ENCODE measurements at regions not wholly inside any gene's neighbourhood (a gene's known extent, or its start where the extent isn't known, plus 50 kb on each side); places are given as distances from the start of the nearest gene placed in this dataset.
"Not testable (repeated sequence)": the region's sequence is repeated elsewhere in the genome, so short reads cannot be mapped to it uniquely, and the experiment has no call there.

- H2BK15ac ChIP-seq (ENCODE audit: low read length); H4K8ac ChIP-seq (ENCODE audit: extremely low read depth, insufficient read depth, low read length); H3K14ac ChIP-seq (ENCODE audit: insufficient read length); H2BK5ac ChIP-seq (ENCODE audit: low read depth, low read length); H3K27ac ChIP-seq (ENCODE audit: low read depth, low read length); H3K9ac ChIP-seq (replicated peaks in 1 of 4; ENCODE audit: extremely low read depth in 1 of 4, low read depth in 3 of 4, low read length in 3 of 4); H3K56ac ChIP-seq (replicated peaks; ENCODE audit: insufficient read length, low read depth, low read length); H3K23me2 ChIP-seq (ENCODE audit: low read depth, low read length); POLR2A ChIA-PET (ENCODE audit: partially characterized antibody); H2BK20ac ChIP-seq (ENCODE audit: low read length); H3K4me1 ChIP-seq (replicated peaks in 1 of 4; ENCODE audit: control insufficient read depth in 3 of 4, insufficient read depth in 4 of 4, low read length in 3 of 4); H3K27me3 ChIP-seq (replicated peaks in 1 of 4; ENCODE audit: control insufficient read depth in 3 of 4, extremely low read depth in 1 of 4, insufficient read depth in 3 of 4, low read length in 3 of 4); DNase-seq (ENCODE audit: low read depth in 1 of 2, low spot score in 2 of 2); H3K23ac ChIP-seq (ENCODE audit: insufficient read length); H2AK5ac ChIP-seq (ENCODE audit: low read depth, low read length); H3K4ac ChIP-seq (replicated peaks; ENCODE audit: insufficient read length, low read depth, low read length); H3K4me2 ChIP-seq (ENCODE audit: insufficient read depth in 1 of 2, low read depth in 2 of 2, low read length in 2 of 2); H3K79me2 ChIP-seq (ENCODE audit: control insufficient read depth in 1 of 2, insufficient read depth in 2 of 2, low read length in 2 of 2); FAIRE-seq; H2BK120ac ChIP-seq (replicated peaks; ENCODE audit: low read depth, low read length); H3K18ac ChIP-seq (ENCODE audit: extremely low read depth, low read length); H2AFZ ChIP-seq (ENCODE audit: low read length); H3K9me3 ChIP-seq (ENCODE audit: insufficient read depth in 2 of 2, low read depth in 1 of 2, low read length in 1 of 2); H3K4me3 ChIP-seq (ENCODE audit: extremely low read depth in 1 of 4, insufficient read depth in 2 of 4, low read depth in 3 of 4, low read length in 4 of 4); H4K91ac ChIP-seq (replicated peaks; ENCODE audit: insufficient read length, low read length); H3K36me3 ChIP-seq (ENCODE audit: control insufficient read depth in 2 of 4, insufficient read depth in 4 of 4, low read length in 3 of 4); H3K79me1 ChIP-seq (ENCODE audit: low read depth, low read length); H4K20me1 ChIP-seq (replicated peaks in 1 of 2; ENCODE audit: control insufficient read depth in 1 of 2, insufficient read depth in 2 of 2, low read length in 2 of 2); H4K5ac ChIP-seq (ENCODE audit: insufficient read length, low read depth, low read length): not testable (repeated sequence)
- H2BK12ac ChIP-seq (ENCODE audit: low read depth, low read length) = 0 out of 2 replicates have a peak overlapping the region, but pooled peaks have one; percentile 35
- CTCF ChIA-PET (ENCODE audit: partially characterized antibody) = interaction anchor here (0.6 to 3.9 kb wide), 15 partner anchors 11 to 297 kb away, joined by 3 to 37 read pairs (median 4); no protein-coding TSS in a partner anchor
- TF ChIP-seq CTCF (IDR thresholded peaks at IDR 0.05; ENCODE audit: control extremely low read depth in 1 of 3, insufficient read depth in 1 of 3, low read depth in 1 of 3, low read length in 3 of 3) (peak in 1 of 3 experiments; percentile 18; a peak in 1 of 4 replicates), RAD21 (IDR thresholded peaks at IDR 0.05 in 1 of 2, conservative IDR thresholded peaks at IDR 0.05 in 1 of 2; ENCODE audit: low read depth in 2 of 2, low read length in 2 of 2) (peak in 1 of 2 experiments; percentile 9; a peak in 1 of 4 replicates), E2F6 (IDR thresholded peaks at IDR 0.05) (peak; percentile 14; the same call in 1 of the 2 replicates)
- WGBS, 2 experiments (ENCODE audit: extremely low coverage in 1 of 2, insufficient coverage in 1 of 2, insufficient read length in 1 of 2, insufficient replicate concordance in 2 of 2, low coverage in 1 of 2, low lambda C conversion rate in 2 of 2, missing lambda C conversion rate in 1 of 2) = 76% methylated on average over 27 of the region's 27 CpGs; no CpG with 5 or more reads in 1 of the 2 experiments
These were observed 97.4 kb upstream of the ZNF195 start for GRCh38 chr11:3476084-3476936.

All from H1 (cell line).